CD14-positive monocyte (primary cell): ENCODE measurements at regions not wholly inside any gene's neighbourhood (a gene's known extent, or its start where the extent isn't known, plus 50 kb on each side); places are given as distances from the start of the nearest gene placed in this dataset.
"Not testable (repeated sequence)": the region's sequence is repeated elsewhere in the genome, so short reads cannot be mapped to it uniquely, and the experiment has no call there.

ENCODE experiments used
- DNase-seq, 3 donors: peaks; one replicate each; pipeline ENCODE4 v3.0.0-alpha.2; 2011 to 2022
- H2AFZ ChIP-seq: 2 replicates; pipeline ENCODE4 v1.6.0; 2012; ENCODE audit warnings: mild to moderate bottlenecking, low read depth, low read length, inconsistent platforms; ENCODE audit not compliant: insufficient read depth, poor library complexity, severe bottlenecking
- H3K27ac ChIP-seq, 2 donors: 1 replicate in 1 of 2; 2 replicates in 1 of 2; pipeline ENCODE4 v1.5.1; 2012 to 2013; ENCODE audit warnings: low read length in 2 of 2, control low read depth in 1 of 2, inconsistent platforms in 1 of 2, low read depth in 1 of 2, mild to moderate bottlenecking in 1 of 2
- H3K27me3 ChIP-seq, 2 donors: one replicate each; pipeline versions ENCODE4 v1.6.0 to v1.6.1; 2011 to 2013; ENCODE audit warnings: low read length in 2 of 2; ENCODE audit not compliant: control insufficient read depth in 2 of 2, insufficient read depth in 2 of 2
- H3K36me3 ChIP-seq, 2 donors: replicated peaks in 1 of 2; 1 replicate in 1 of 2; 2 replicates in 1 of 2; pipeline versions ENCODE4 v1.5.1 to v1.6.1; 2012 to 2013; ENCODE audit warnings: low read length in 2 of 2, control low read depth in 1 of 2, inconsistent platforms in 1 of 2, mild to moderate bottlenecking in 1 of 2; ENCODE audit not compliant: insufficient read depth in 2 of 2, control insufficient read depth in 1 of 2
- H3K4me1 ChIP-seq, 2 donors: 1 replicate in 1 of 2; 2 replicates in 1 of 2; pipeline versions ENCODE4 v1.5.1 to v1.6.1; 2012 to 2013; ENCODE audit warnings: low read length in 2 of 2, control low read depth in 1 of 2, inconsistent platforms in 1 of 2, mild to moderate bottlenecking in 1 of 2, moderate library complexity in 1 of 2; ENCODE audit not compliant: insufficient read depth in 2 of 2, control insufficient read depth in 1 of 2
- H3K4me2 ChIP-seq: replicated peaks from 2 replicates; pipeline ENCODE3; 2012; ENCODE audit warnings: low read length, moderate library complexity, mild to moderate bottlenecking; ENCODE audit not compliant: poor library complexity, severe bottlenecking; ENCODE audit errors: extremely low read depth
- H3K4me3 ChIP-seq, 3 experiments: fragments of 200-600 bp in 1 of 3; sonication (generic) in 1 of 3; replicated peaks in 1 of 3; 1 replicate in 2 of 3; 2 replicates in 1 of 3; pipeline ENCODE4 v1.5.1; 2011 to 2013; ENCODE audit warnings: low read length in 3 of 3, mild to moderate bottlenecking in 3 of 3, control low read depth in 2 of 3, low read depth in 2 of 3, inconsistent platforms in 1 of 3, moderate library complexity in 1 of 3
- H3K79me2 ChIP-seq: 2 replicates; pipeline ENCODE4 v1.6.0; 2012; ENCODE audit warnings: mild to moderate bottlenecking, control low read depth, inconsistent platforms, low read length, moderate library complexity; ENCODE audit not compliant: insufficient read depth
- H3K9ac ChIP-seq: 2 replicates; pipeline ENCODE4 v1.6.0; 2017; ENCODE audit warnings: low read length, mild to moderate bottlenecking; ENCODE audit not compliant: insufficient read depth, poor library complexity, severe bottlenecking
- H3K9me3 ChIP-seq, 2 donors: replicated peaks in 1 of 2; 1 replicate in 1 of 2; 2 replicates in 1 of 2; pipeline versions ENCODE4 v1.5.1 to v1.6.1; 2012 to 2013; ENCODE audit warnings: low read length in 2 of 2, control low read depth in 1 of 2; ENCODE audit not compliant: control insufficient read depth in 1 of 2, insufficient read depth in 1 of 2
- H4K20me1 ChIP-seq: 2 replicates; pipeline ENCODE4 v1.6.0; 2012; ENCODE audit warnings: mild to moderate bottlenecking, low read length, control low read depth, moderate library complexity; ENCODE audit not compliant: insufficient read depth
- H3K27ac Mint-ChIP-seq, 7 donors: one replicate each; pipeline ENCODE4 v1.8.0; 2020; ENCODE audit warnings: mild to moderate bottlenecking in 7 of 7, mixed read lengths in 7 of 7, moderate library complexity in 6 of 7, inconsistent platforms in 2 of 7
- H3K27me3 Mint-ChIP-seq, 3 donors: one replicate each; pipeline ENCODE4 v1.8.0; 2021 to 2022; ENCODE audit warnings: low read depth in 3 of 3, mild to moderate bottlenecking in 3 of 3, mixed read lengths in 3 of 3, moderate library complexity in 3 of 3, inconsistent platforms in 1 of 3
- H3K36me3 Mint-ChIP-seq, 2 donors: one replicate each; pipeline ENCODE4 v1.8.0; 2020; ENCODE audit warnings: mixed read lengths in 2 of 2, inconsistent platforms in 1 of 2, mild to moderate bottlenecking in 1 of 2
- H3K4me1 Mint-ChIP-seq: one replicate; pipeline ENCODE4 v1.8.0; 2020; ENCODE audit warnings: mild to moderate bottlenecking, mixed read lengths
- H3K4me3 Mint-ChIP-seq, 2 donors: one replicate each; pipeline ENCODE4 v1.8.0; 2020; ENCODE audit warnings: mild to moderate bottlenecking in 2 of 2, mixed read lengths in 2 of 2, moderate library complexity in 1 of 2
- H3K9me3 Mint-ChIP-seq, 7 donors: one replicate each; pipeline ENCODE4 v1.8.0; 2020 to 2022; ENCODE audit warnings: mixed read lengths in 7 of 7, mild to moderate bottlenecking in 6 of 7, moderate library complexity in 6 of 7, inconsistent platforms in 2 of 7
- WGBS: methylation state at CpG from one replicate; pipeline ENCODE4 v1.1.5; 2013; ENCODE audit warnings: missing lambda C conversion rate; ENCODE audit not compliant: insufficient coverage; 5-methylcytosine and 5-hydroxymethylcytosine counted together
- intact Hi-C, 2 donors: fragments of 100-400 bp; cut with micrococcal nuclease; formaldehyde crosslinking; loops; one replicate each; pipeline versions ENCODE4 v1.15.0 to v1.15.1; 2023
- TF ChIP-seq, protein P1 (sequence below): fragments of 200-600 bp; IDR thresholded peaks from one replicate; pipeline ENCODE4 v1.8.0; 2022; ENCODE audit warnings: antibody characterized with exemption, mild to moderate bottlenecking

GRCh38 chr22:22756109-22756508 lies 111.7 kb downstream of the GGTLC2 start:
- 94% methylated on average over 2 of the region's 3 CpGs for WGBS
- no peaks in the 10 kb centered on the region for H4K20me1 ChIP-seq
- no peak overlapping the region for H3K4me2 ChIP-seq
- H3K36me3 Mint-ChIP-seq: no peaks in the 10 kb centered on the region
- no peak overlapping the region for H2AFZ ChIP-seq
- no peaks in the 10 kb centered on the region for H3K36me3 ChIP-seq
- no peak overlapping the region for H3K9ac ChIP-seq
- H3K4me1 ChIP-seq: peaks cover 18 to 21% of the 10 kb centered on the region in 2 donors
- no peak overlapping the region for H3K27ac Mint-ChIP-seq
- H3K4me3 Mint-ChIP-seq: no peak overlapping the region
- intact Hi-C loops: no loop called here
- peaks cover 0 to 2% (median 1%) of the 10 kb centered on the region in 3 donors for H3K27me3 Mint-ChIP-seq
- TF ChIP-seq, protein P1, sequence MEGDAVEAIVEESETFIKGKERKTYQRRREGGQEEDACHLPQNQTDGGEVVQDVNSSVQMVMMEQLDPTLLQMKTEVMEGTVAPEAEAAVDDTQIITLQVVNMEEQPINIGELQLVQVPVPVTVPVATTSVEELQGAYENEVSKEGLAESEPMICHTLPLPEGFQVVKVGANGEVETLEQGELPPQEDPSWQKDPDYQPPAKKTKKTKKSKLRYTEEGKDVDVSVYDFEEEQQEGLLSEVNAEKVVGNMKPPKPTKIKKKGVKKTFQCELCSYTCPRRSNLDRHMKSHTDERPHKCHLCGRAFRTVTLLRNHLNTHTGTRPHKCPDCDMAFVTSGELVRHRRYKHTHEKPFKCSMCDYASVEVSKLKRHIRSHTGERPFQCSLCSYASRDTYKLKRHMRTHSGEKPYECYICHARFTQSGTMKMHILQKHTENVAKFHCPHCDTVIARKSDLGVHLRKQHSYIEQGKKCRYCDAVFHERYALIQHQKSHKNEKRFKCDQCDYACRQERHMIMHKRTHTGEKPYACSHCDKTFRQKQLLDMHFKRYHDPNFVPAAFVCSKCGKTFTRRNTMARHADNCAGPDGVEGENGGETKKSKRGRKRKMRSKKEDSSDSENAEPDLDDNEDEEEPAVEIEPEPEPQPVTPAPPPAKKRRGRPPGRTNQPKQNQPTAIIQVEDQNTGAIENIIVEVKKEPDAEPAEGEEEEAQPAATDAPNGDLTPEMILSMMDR: no peak
- peaks cover 23% of the 10 kb centered on the region for H3K4me1 Mint-ChIP-seq
- no peaks in the 10 kb centered on the region for H3K79me2 ChIP-seq
- DNase-seq: no peak
- H3K9me3 Mint-ChIP-seq: peaks cover 0 to 2% (median 0%) of the 10 kb centered on the region in 7 donors
- H3K27ac ChIP-seq: no peak overlapping the region
- H3K27me3 ChIP-seq: no peaks in the 10 kb centered on the region
- no peaks in the 10 kb centered on the region for H3K9me3 ChIP-seq
- no peak overlapping the region for H3K4me3 ChIP-seq

DNA sequence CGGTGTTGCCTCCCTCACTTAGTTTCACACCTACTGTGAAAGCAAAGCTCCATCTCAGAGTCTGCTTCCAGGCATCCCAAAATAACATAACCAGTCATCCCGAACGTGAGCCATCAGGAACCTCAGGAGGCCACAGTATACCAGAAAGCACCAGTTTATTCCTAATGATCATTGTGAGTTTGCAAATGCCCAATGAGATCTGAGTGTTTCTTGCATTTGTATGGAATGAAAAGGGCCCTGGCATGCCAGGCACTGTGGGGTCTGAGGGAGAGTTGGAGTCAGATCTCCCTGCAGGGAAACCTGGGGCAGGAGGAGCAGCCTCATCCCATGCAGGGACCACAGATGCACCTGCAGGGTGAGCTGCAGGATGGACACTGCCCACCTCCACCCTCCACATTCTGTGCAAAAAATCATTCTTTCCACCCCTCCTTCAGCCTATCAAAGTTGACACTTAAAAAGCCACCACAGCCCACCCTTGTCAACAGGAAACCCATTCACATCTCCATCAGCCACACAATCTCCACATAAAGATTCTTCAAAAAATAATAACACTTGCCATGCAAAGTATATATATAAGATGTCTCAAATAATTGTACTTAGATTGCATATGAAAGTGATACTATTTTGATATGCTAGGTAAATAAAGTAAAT lies 112.3 kb downstream of the GGTLC2 start:
- H3K9me3 ChIP-seq, H3K79me2 ChIP-seq, H3K27ac ChIP-seq, H3K27me3 Mint-ChIP-seq, DNase-seq, H2AFZ ChIP-seq, H3K9me3 Mint-ChIP-seq, H3K4me3 ChIP-seq, H3K4me2 ChIP-seq, H3K4me3 Mint-ChIP-seq, intact Hi-C loops, H4K20me1 ChIP-seq, H3K27me3 ChIP-seq, H3K36me3 ChIP-seq, H3K9ac ChIP-seq, H3K36me3 Mint-ChIP-seq: not testable (repeated sequence)
- peak overlapping the region in 1 of 7 donors; percentile 61 for H3K27ac Mint-ChIP-seq
- 100% methylated on average over 1 of the region's 3 CpGs for WGBS
- H3K4me1 ChIP-seq: peaks cover 18 to 21% of the 10 kb centered on the region in 2 donors
- peaks cover 23% of the 10 kb centered on the region for H3K4me1 Mint-ChIP-seq

DNA sequence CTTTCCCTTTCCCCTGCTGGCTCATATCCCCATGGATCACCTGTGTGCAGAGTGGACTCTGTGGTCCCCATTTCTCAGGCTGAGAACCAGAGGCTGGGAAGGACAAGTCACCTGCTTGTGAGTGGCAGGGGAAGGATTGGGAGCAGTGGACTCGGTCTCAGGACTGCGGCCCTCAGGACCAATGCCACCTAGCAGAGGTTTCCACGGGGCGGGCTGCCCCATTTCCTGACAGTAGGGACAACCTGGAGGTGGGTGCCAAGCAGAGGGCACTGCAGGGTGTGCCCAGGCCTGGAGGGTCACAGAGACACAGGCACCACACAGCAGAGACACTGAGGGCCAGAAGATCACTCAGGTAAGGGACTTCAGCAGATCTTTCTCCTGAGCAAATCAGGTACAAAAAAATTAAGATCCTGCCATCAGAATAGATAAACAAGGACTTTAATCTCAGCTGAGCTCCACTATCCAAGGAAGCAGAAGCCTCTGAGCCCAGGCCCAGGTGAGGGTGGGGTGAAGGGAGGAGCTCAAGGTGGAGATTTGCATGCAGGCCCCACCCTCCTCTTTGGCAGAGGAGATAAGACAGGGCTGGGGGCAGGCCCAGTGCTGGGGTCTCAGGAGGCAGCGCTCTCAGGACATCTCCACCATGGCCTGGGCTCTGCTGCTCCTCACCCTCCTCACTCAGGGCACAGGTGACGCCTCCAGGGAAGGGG lies 113.8 kb downstream of the GGTLC2 start:
- H3K27ac ChIP-seq, H3K27me3 ChIP-seq, H3K9me3 ChIP-seq, H3K4me2 ChIP-seq, H3K27ac Mint-ChIP-seq, H3K4me3 ChIP-seq, H3K9ac ChIP-seq, H3K36me3 Mint-ChIP-seq, intact Hi-C loops, DNase-seq, H3K9me3 Mint-ChIP-seq, H3K36me3 ChIP-seq, H2AFZ ChIP-seq, H3K4me1 ChIP-seq, H3K79me2 ChIP-seq, H4K20me1 ChIP-seq, H3K4me3 Mint-ChIP-seq, H3K4me1 Mint-ChIP-seq, H3K27me3 Mint-ChIP-seq: not testable (repeated sequence)
- 85% methylated on average over 5 of the region's 6 CpGs for WGBS
